Fibroblast of lung (primary cell): ENCODE measurements at regions not wholly inside any gene's neighbourhood (a gene's known extent, or its start where the extent isn't known, plus 50 kb on each side); places are given as distances from the start of the nearest gene placed in this dataset.

Experiments
- DNase-seq, 2 donors: peaks; one replicate each; pipeline versions ENCODE4 v3.0.0 to v3.0.0-alpha.2; 2010; ENCODE audit warnings: low read depth in 2 of 2
- H2AFZ ChIP-seq: 2 replicates; pipeline ENCODE4 v1.5.1; 2012; ENCODE audit warnings: low read length, control low read depth, inconsistent platforms
- H3K27ac ChIP-seq: 2 replicates; pipeline ENCODE4 v1.5.1; 2011; ENCODE audit warnings: low read length, control low read depth; ENCODE audit not compliant: insufficient read depth
- H3K27me3 ChIP-seq: 2 replicates; pipeline ENCODE4 v1.5.1; 2011; ENCODE audit warnings: mild to moderate bottlenecking, low read length; ENCODE audit not compliant: control insufficient read depth, insufficient read depth
- H3K36me3 ChIP-seq: 2 replicates; pipeline ENCODE4 v1.5.1; 2011; ENCODE audit warnings: low read length; ENCODE audit not compliant: control insufficient read depth, insufficient read depth
- H3K4me1 ChIP-seq: 2 replicates; pipeline ENCODE4 v1.5.1; 2011; ENCODE audit warnings: low read length; ENCODE audit not compliant: control insufficient read depth, insufficient read depth; ENCODE audit errors: extremely low read depth
- H3K4me2 ChIP-seq: 2 replicates; pipeline ENCODE4 v1.5.1; 2011; ENCODE audit warnings: low read length, control low read depth; ENCODE audit not compliant: insufficient read depth; ENCODE audit errors: extremely low read depth
- H3K4me3 ChIP-seq, 4 experiments: fragments of 200-600 bp in 1 of 4; sonication (generic) in 1 of 4; replicated peaks in 1 of 4; 2 replicates each; pipeline ENCODE4 v1.5.1; 2011 to 2016; ENCODE audit warnings: low read length in 4 of 4, low read depth in 3 of 4, mild to moderate bottlenecking in 3 of 4, control low read depth in 2 of 4, inconsistent platforms in 1 of 4, mixed read lengths in 1 of 4; ENCODE audit not compliant: insufficient read depth in 1 of 4; ENCODE audit errors: control extremely low read depth in 1 of 4
- H3K79me2 ChIP-seq: 2 replicates; pipeline ENCODE4 v1.5.1; 2012; ENCODE audit warnings: mild to moderate bottlenecking, low read length, inconsistent platforms; ENCODE audit not compliant: control insufficient read depth, insufficient read depth
- H3K9ac ChIP-seq: 2 replicates; pipeline ENCODE4 v1.5.1; 2011; ENCODE audit warnings: mild to moderate bottlenecking, low read length, control low read depth; ENCODE audit not compliant: insufficient read depth
- H3K9me3 ChIP-seq: 2 replicates; pipeline ENCODE4 v1.5.1; 2012; ENCODE audit warnings: low read depth, low read length; ENCODE audit not compliant: control insufficient read depth, insufficient read depth
- H4K20me1 ChIP-seq: 2 replicates; pipeline ENCODE4 v1.5.1; 2011; ENCODE audit warnings: low read length; ENCODE audit not compliant: control insufficient read depth, insufficient read depth; ENCODE audit errors: extremely low read depth
- EZH2 ChIP-seq: IDR thresholded peaks from 2 replicates; pipeline ENCODE4 v1.5.1; 2012; ENCODE audit warnings: low read length, control low read depth, mild to moderate bottlenecking; ENCODE audit errors: missing control alignments
- TF ChIP-seq, protein P1 (sequence below), 2 donors: IDR thresholded peaks in 1 of 2; conservative IDR thresholded peaks in 1 of 2; 1 replicate in 1 of 2; 2 replicates in 1 of 2; pipeline ENCODE4 v1.5.1; 2011 to 2012; ENCODE audit warnings: low read length in 2 of 2, control low read depth in 1 of 2, inconsistent platforms in 1 of 2, low read depth in 1 of 2, mild to moderate bottlenecking in 1 of 2

DNA sequence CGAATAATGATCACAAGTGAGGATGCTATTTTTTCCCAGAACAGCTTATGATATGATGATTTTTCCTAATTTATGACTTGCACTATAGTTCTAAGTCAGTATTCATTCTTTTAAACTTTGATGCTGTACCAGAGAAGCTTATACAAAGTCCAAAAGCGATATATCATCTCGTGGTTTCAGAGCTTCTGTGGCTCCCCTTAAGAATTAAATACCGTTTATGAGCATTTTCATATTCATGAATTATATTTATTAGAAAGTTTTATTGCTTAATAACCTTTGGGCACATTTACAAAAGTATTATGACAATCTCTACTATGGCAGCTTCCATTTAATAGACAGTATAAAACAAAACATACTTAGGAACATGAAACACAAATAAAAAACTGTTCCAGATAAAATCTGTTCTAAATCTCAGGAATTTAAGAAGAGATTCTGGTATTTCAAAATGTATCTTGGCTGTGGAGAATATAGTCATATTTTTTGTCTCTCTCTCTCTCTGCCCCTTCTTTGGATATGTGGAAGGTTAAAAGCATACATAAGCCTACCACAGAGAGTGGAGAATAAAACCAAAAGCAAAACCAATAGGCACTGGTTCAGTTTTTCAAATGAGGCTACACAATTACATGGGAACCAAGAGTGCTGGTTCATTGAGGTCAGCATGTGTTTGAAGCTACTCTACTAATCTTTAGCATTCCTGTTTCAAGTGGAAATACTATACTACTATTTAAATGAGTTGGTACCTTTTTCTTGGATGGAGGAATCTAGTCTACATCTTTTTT, 884.5 kb upstream of the GJE1 start:
- Histone ChIP-seq H3K27me3 (no peaks in the 10 kb centered on the region), H3K27ac (no peak overlapping the region), H3K4me3 (no peak overlapping the region), H3K4me1 (no peaks in the 10 kb centered on the region), H3K9ac (no peak overlapping the region), H3K36me3 (no peaks in the 10 kb centered on the region), H3K4me2 (no peak overlapping the region), H2AFZ (no peak overlapping the region), H4K20me1 (no peaks in the 10 kb centered on the region), H3K79me2 (no peaks in the 10 kb centered on the region), H3K9me3 (no peaks in the 10 kb centered on the region)
- no peak for DNase-seq
- TF ChIP-seq, protein P1, sequence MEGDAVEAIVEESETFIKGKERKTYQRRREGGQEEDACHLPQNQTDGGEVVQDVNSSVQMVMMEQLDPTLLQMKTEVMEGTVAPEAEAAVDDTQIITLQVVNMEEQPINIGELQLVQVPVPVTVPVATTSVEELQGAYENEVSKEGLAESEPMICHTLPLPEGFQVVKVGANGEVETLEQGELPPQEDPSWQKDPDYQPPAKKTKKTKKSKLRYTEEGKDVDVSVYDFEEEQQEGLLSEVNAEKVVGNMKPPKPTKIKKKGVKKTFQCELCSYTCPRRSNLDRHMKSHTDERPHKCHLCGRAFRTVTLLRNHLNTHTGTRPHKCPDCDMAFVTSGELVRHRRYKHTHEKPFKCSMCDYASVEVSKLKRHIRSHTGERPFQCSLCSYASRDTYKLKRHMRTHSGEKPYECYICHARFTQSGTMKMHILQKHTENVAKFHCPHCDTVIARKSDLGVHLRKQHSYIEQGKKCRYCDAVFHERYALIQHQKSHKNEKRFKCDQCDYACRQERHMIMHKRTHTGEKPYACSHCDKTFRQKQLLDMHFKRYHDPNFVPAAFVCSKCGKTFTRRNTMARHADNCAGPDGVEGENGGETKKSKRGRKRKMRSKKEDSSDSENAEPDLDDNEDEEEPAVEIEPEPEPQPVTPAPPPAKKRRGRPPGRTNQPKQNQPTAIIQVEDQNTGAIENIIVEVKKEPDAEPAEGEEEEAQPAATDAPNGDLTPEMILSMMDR (conservative IDR thresholded peaks at IDR 0.05 in 1 of 2, IDR thresholded peaks at IDR 0.05 in 1 of 2; ENCODE audit: low read depth in 1 of 2, low read length in 2 of 2) = no peak
- TF ChIP-seq EZH2 = no peak

DNA sequence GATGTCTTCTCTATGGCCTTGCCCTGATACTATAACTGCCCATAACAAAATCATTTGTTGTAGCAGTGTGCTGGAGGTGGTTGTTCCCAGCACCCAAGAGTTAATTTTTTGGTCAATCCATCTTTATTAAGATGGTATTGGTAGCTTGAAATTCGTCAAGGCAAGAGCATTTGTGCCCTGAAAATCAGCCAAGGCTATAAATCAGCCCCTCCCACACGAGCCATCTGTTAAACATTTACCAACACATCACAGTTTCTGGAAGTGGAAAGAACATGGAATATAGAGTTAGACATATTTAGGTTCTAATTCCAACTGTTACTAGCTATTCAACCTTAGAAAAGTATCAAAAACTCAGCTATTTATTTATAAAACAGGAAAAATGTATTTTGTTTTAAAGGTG, 888.4 kb upstream of the GJE1 start:
- Histone ChIP-seq H3K9ac (no peak overlapping the region), H2AFZ (no peak overlapping the region), H3K4me3 (no peak overlapping the region), H3K36me3 (no peaks in the 10 kb centered on the region), H3K27ac (no peak overlapping the region), H3K9me3 (no peaks in the 10 kb centered on the region), H3K79me2 (no peaks in the 10 kb centered on the region), H4K20me1 (no peaks in the 10 kb centered on the region), H3K27me3 (no peaks in the 10 kb centered on the region), H3K4me2 (no peak overlapping the region), H3K4me1 (no peaks in the 10 kb centered on the region)
- peak in 1 of 2 donors; percentile 9 for DNase-seq
- no peak for TF ChIP-seq EZH2
- TF ChIP-seq, protein P1 (conservative IDR thresholded peaks at IDR 0.05 in 1 of 2, IDR thresholded peaks at IDR 0.05 in 1 of 2; ENCODE audit: low read depth in 1 of 2, low read length in 2 of 2) = no peak

GRCh38 chr6:141242957-141243356, 889.8 kb upstream of the GJE1 start:
- no peaks in the 10 kb centered on the region for H3K4me1 ChIP-seq
- H4K20me1 ChIP-seq = no peaks in the 10 kb centered on the region
- H3K79me2 ChIP-seq = no peaks in the 10 kb centered on the region
- no peak overlapping the region for H3K27ac ChIP-seq
- H3K27me3 ChIP-seq = no peaks in the 10 kb centered on the region
- DNase-seq = no peak
- no peak for TF ChIP-seq EZH2
- TF ChIP-seq, protein P1 (conservative IDR thresholded peaks at IDR 0.05 in 1 of 2, IDR thresholded peaks at IDR 0.05 in 1 of 2; ENCODE audit: low read depth in 1 of 2, low read length in 2 of 2) = no peak
- H3K36me3 ChIP-seq = no peaks in the 10 kb centered on the region
- H3K9me3 ChIP-seq = no peaks in the 10 kb centered on the region
- H3K4me3 ChIP-seq = no peak overlapping the region
- H3K4me2 ChIP-seq = no peak overlapping the region
- H2AFZ ChIP-seq = no peak overlapping the region
- H3K9ac ChIP-seq = no peak overlapping the region
